GM18873 (cell line): ENCODE measurements at regions not wholly inside any gene's neighbourhood (a gene's known extent, or its start where the extent isn't known, plus 50 kb on each side); places are given as distances from the start of the nearest gene placed in this dataset.

ENCODE experiments used
- ATAC-seq: cut with Tn5 transposase; IDR thresholded peaks from one replicate; pipeline ENCODE4 v1.9.1; 2021; ENCODE audit warnings: mild to moderate bottlenecking, moderate library complexity, moderate number of reproducible peaks; ENCODE audit not compliant: unreplicated experiment, low FRiP score

DNA sequence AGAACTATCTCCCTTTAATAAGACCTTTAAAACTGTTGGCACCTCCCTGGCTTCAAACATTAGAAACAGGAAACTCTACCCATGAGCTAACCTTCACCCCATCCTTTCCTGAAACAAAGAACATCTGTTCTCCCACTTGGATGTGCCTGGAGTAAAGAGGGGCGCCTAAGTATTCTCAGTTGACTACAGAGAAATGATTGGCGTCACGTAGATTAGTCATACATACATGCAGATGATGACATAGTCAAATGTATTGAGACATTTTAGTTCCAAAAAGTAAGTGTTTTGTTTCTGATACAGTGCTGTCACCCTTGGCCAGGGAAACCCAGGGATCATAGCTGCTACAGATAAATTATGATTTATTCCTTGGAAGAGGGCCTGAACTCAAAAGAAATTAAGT is 260.0 kb upstream of the PLEKHG7 start:
- no peak for ATAC-seq

- ATAC-seq: no peak
Measured at GRCh38 chr12:92440072-92440471, 262.7 kb upstream of the PLEKHG7 start.

GRCh38 chr12:92439420-92439805 is 263.4 kb upstream of the PLEKHG7 start:
- ATAC-seq: no peak

DNA sequence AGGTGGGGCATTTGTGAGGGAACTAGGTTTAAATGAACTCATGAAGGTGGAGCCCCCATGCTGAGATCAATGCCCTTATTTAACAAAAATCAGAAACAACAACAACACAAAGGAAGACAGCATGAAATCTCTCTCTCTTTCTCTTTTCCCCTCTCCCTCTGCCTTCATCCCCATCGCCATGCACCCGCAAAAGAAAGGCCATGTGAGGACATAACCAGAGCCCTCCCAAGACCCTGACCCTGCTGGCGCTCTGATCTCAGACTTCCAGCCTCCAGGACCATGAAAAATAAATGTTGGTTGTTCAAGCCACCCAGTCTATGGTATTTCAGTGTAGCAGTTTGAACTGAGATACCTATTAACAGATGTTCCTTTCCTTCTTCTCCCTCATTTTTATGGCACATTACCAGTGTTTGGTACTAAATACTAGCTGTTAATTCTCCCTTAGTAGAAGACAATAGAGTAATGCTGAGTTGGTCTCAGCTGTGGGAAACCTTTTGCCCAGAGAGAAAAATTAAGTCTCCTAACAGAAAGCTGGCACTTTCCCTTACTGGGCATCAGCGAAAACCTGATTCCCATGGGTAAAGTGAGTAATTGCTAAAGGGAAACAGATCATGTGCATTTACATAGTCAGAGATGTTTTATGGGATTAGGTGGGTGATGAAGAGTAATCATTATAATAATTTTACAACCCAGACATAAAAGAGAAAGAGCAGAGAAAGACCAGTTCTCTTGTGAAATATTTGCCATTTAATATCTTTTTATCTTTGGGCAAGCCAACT is 264.0 kb upstream of the PLEKHG7 start:
- no peak for ATAC-seq

- no peak for ATAC-seq
Measured at GRCh38 chr12:92437452-92437851, 265.3 kb upstream of the PLEKHG7 start.

- ATAC-seq: no peak
Measured at GRCh38 chr12:92436856-92437255, 265.9 kb upstream of the PLEKHG7 start.

DNA sequence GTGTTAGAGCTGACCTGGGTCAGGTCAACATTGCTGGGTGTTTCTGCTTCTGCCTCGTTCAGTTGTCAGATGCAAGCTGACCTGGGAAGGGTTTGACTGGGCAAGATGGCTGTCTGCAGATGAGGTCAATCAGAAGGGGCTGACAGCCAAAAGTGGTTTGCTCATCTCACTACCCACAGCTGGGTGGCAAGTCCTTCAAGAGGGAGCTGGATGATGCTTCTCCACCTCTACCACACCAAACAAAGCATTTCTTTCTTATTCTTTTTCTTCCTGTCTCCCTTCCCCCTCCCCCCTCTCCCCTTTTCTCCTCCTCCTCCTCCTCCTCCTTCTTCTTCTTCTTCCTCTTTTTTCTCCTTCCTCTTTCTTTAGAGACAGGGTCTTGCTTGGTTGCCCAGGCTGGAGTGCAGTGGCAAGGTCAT is 268.2 kb upstream of the PLEKHG7 start:
- no peak for ATAC-seq

DNA sequence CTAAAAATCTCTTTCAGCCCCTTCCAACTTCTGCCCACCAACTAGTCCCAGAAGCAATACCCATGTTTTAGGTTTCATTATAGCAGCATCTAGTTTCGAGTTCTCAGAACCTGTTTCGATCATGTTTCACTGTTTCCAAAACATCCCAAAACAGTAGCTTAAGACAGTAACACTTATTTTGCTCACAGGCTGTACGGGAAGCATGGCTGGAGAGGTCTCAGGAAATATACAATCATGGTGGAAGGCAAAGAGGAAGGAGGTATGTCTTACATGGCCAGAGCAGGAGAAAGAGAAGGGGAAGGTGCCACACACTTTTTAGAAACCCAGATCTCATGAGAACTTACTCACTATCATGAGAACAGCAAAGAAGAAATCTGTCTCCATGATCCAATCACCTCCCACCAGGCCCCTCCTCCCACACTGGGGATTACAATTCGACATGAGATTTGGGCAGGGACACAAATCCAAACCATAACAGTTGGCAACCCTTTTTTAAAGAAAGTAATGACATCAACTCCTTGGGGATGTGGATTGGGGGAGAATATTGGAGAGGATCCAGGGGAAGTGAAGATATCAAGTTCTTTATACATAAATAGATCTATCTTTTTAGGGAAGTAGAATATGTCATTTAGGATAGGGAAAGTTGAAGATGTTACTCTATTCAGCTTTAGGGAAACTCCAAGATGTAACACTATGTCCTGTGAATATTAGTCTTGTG is 269.9 kb upstream of the PLEKHG7 start:
- peak; percentile 80 for ATAC-seq

DNA sequence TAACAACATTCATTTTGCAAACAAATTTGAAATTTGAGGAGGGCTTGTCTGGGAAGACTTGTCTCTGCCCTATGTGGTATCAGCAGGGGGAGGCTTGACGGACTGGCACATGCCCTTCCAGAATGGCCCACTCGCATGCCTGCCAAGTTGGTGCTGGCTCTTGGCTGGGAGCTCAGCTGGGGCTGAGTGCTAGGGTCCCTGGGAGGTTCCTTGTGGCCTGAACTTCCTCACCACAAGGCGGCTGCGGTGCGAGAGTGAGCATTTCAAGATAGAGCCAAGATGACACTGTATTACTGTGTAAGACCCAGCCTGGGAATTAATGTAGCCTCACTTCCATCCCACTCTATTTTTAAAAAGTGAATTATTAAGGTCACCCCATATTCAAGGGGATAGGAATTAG is 271.6 kb upstream of the PLEKHG7 start:
- no peak for ATAC-seq

GRCh38 chr12:92426332-92426731 is 276.5 kb upstream of the PLEKHG7 start:
- no peak for ATAC-seq

GRCh38 chr12:92425165-92425564 is 277.6 kb upstream of the PLEKHG7 start:
- no peak for ATAC-seq

- no peak for ATAC-seq
Measured at GRCh38 chr12:92424338-92424737, 278.5 kb upstream of the PLEKHG7 start.

DNA sequence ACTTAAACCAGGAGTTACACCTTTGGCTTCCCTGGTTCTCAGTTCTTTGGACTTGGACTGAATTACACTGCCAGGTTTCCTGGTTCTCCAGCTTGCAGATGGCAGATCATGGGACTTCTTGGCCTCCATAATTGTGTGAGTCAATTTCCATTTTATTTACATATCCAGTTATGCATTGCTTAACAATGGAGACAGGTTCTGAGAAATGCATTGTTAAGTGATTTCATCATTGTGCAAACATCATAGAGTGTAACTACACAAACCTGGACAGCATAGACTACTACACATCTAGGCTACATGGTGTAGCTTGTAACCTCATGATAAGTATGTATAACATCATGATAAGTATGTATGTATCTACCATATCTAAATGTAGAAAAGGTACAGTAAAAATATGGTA is 276.1 kb upstream of the BTG1 start:
- no peak for ATAC-seq

DNA sequence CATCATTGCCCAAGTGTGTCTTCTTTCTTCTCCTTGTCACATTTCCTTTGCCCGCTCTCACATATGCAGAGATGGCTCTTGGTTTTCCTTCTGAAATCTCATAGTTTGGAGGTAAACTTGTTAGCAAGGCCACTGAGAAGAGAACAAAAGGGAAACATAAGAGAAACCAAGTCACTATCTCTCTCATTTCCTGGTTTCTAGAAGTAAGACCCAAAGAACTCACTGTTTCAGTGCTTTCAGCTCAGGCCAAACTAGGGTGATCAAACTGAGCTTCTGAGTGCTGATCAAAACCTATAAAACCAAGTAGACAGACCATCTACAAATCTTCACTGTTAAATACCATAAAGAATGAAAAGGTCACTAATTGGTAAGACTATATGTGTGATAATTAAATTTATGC is 275.4 kb upstream of the BTG1 start:
- no peak for ATAC-seq

GRCh38 chr12:92419201-92419600 is 273.6 kb upstream of the BTG1 start:
- no peak for ATAC-seq

DNA sequence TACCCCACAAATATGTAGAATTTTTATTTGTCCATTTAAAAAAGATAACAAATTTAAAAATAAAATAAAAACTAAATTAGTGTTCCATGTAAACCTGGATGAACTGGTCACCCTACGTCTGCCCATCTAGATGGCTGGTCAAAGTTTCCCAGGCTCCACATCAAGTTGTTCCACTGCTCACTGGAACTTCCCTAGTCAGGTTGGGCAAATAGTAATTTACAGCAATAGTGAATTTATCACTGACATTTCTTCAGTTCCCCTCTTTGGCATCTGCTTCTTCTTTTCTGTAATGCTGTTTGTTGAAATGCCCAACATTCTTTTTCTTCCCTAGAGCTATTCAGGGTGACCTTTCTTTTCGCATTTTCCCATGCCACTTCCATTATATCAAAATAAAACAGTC is 272.7 kb upstream of the BTG1 start:
- ATAC-seq: no peak

- no peak for ATAC-seq
Measured at GRCh38 chr12:92417373-92417772, 271.7 kb upstream of the BTG1 start.

DNA sequence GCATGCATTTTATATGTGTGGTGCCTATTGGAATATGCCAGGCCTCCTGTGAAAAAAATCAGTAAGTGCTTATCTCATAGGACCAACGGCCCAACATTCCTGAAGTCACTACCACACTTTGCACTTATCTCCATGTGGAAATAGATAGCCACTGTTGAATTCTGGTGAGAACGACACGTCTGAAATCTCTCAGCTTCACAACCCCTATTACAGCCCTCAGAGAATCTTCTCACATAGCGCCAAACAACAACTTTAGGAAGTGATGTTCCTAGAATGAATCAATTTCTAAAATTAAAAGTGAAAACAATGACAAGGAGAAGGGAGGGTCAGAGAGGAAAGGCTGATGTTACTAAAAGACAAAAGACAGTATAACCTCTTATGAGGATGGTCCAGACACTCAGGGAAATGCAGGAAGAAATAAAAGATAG is 270.8 kb upstream of the BTG1 start:
- ATAC-seq: no peak

GRCh38 chr12:92414170-92415070 is 268.8 kb upstream of the BTG1 start:
- no peak for ATAC-seq

DNA sequence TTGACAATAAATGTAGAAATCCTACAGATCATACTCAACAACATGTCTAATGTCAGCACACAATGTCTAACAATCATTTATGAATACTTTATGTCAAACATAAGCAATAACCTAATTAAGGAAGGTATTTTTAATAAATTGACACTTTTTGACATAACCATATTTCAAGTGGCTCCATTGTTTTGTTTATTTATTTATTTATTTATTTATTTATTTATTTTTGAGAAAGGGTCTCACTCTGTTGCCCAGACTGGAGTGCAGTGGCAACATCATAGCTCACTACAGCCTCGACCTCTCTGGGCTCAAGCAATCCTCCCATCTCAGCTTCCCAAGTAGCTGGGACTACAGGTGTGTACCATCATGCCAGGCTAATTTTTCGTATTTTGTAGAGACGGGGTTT is 267.6 kb upstream of the BTG1 start:
- ATAC-seq: no peak

DNA sequence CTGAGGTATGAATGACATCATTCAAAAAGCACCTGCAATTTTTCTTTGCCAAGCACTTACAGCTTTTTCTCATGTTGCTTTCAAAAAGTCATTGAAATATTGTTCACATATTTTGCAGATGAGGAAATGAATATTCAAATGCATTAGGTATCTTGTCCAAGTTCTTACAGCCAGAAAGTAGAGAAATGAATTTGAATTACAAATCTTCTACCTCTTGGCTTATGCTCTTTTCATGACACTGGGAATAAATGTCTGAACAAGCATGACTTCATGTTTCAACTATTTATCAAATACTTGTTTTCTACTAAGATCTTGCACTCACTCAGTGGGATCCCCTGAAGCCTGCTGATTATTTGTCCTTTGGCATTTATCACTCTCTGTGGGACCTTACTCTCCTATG is 267.2 kb upstream of the BTG1 start:
- no peak for ATAC-seq
